Left hindlimb (tissue), 1 donor: ENCODE measurements at regions not wholly inside any gene's neighbourhood (a gene's known extent, or its start where the extent isn't known, plus 50 kb on each side); places are given as distances from the start of the nearest gene placed in this dataset.
"Not testable (repeated sequence)": the region's sequence is repeated elsewhere in the genome, so short reads cannot be mapped to it uniquely, and the experiment has no call there.

Experiments
- DNase-seq: peaks from one replicate; pipeline ENCODE4 v3.0.0-alpha.2; 2018

DNA sequence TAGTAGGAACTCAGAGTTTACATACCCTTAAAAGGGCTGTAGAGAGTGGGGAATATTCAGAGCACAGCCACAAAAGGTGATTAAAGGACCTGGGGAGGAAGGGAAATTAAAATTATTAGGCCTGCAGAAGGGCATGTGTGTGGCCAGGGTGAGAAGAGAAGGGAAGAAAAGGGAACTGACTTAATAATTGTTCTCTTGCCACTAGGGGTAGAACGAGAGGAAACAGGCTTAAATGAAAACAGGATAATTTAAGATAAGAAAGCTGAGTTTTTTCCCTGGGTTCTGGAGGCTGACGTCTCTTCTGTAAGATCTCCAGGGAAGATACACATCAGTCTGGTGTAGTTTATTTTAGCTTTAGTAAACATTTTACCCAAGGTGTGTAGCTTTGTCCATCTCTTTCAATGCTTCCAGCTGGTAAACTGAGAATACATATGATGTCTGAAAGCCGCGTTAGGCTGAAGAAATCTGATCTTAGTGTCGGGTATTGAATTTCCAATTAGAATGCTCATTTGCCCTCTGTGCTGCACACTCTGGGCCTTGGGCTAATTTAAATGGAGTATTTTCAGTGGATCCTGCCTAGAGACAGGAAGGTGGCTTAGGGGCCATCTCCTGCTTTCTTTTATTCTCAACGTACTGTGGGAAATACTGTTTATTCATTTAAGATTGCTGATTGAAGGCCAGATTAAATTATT is 416.8 kb downstream of the TMEM38B start:
- no peak for DNase-seq

DNA sequence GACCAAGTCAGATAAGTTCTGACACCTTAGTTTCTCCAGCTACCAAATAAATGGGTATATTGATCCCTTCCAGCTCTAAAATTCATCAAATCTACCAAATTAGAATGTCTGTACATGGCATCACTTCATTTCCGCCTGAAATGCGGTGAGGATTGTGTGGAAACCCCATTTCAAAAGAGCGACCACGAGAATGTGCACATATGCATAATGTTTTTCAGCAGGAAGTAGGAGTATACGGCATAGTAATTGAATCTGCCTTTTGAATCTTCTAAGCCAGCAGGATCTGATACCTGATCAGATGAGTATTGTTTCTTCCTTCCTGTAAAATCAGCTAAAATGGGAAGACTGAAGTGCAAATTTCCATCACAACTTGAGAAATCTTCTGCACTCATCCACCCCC is 418.6 kb downstream of the TMEM38B start:
- DNase-seq: no peak

DNA sequence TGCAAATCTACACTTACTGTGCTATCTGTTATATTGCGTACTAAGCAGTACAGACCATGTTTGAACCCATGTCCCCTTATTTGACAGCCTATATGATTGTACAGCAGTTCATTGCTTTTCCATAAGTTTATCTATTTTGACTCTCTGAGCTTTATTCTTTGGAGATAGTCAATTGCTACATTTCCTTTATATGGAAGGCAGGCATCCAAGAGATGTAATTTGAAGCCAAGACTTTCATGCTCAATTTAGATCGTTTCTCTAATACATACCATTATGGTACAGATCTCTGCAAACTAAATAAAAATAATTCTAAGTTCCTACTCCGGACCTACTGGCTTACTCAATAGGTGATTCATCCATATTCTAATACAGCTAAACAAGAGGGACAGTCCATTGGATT is 424.8 kb downstream of the TMEM38B start:
- no peak for DNase-seq

DNA sequence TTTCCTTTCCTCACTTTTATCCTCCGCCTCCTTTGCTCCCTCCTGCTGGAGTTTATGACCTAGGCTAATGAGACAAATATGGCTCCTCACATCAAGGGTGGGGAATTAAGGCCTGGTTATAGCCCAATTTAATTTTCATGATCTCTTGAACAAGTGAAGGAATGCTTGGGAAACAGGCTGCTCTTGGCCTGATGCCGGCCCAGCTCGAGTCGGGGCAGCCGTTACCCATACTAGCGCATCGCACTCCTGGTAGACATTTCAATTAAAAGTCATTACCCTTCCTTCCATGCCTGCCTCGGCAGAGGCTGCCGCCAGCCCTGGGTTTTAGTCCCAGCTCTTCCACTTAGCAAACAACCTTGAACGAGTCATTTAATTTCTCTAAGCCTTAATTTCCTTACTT is 425.7 kb downstream of the TMEM38B start:
- DNase-seq: no peak

DNA sequence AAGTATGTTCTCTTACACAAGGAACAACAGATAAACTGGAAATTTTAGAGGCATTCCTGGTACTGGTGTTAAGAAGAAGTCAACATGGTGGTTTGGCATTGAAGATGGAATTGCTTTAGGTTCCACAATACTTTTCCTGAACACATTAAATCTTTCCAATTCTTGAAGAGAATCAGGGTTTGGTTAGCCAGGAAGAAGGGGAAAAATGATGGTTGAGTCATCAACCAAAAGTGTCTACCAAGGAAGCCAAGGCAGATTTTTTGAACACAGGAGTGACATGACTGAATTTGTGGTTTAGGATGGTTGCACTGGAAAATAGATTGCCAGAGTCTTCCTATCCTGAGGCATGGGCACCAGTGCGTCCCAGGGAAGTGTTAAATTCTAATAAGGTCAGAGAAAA is 433.4 kb downstream of the TMEM38B start:
- DNase-seq: no peak

DNA sequence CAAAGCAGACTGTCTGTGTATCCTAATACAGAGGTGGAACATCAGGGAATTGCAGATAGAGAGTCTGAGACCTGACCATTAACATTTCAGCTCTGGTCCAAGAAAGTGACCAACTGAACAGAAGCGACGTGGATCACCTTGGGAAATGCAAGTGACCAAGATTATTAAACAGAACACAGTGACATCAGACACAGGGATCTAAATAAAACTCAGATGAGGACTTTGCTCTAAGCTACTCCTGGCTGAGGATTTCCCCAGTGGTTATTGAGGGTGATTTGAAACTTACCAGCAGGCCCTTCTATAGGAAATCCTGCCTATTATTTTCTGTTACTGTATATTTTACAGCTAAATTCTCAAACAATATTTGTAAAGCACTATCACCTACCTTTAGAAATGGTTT is 436.0 kb downstream of the TMEM38B start:
- DNase-seq: no peak

DNA sequence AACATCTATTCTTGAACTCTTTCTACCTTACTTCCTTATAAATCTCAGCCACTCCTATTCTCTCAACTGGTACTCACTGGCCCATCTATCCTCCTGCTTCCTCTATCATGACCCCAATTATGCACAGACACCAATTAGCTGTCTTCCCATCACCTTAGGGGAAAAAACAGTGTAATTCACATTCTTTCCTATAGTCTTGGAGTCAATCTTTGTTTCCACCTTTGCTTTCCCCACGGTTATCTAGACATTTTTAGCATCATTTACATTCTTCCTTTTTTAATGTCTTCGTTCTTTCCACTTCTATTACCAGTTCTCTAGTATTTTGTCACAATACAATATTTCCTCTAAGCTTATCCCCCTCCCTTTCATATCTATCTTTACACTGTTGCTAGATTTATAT is 449.4 kb downstream of the TMEM38B start:
- DNase-seq: no peak

DNA sequence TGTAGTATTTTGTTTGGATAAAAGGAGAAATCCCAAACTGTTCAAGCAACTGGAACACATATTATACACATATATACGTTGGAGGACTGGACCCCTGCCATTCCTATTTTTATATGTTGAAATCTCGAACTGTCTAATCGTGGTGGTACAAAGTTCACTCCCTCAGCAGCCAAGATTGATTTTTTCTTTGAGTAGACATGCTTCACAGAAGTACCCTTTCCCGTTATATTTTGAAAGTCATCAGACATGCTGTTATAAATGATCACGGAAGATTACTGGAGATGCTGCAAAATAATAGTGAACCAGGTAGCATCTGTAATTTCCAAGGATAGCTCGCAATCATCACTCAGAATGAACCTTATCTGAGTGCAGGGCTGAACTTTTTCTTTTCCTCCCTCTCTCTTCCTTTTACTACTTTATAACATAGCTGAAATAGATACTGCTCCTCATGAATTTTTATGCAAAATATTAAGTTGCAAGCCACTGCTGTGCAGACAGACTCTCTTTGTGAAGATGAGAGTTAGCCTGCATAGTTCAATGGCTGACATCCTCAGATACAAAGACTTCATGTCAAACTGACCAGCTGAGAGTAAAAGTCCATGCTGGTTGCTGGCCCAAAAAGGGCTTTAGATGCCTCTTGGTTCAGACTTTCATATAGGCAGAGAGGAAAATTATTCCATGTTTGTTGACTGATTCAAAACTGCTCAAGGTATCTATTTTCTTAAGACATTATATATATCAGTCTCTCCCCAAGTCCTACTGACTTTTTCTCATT is 451.9 kb downstream of the TMEM38B start:
- DNase-seq: no peak

DNA sequence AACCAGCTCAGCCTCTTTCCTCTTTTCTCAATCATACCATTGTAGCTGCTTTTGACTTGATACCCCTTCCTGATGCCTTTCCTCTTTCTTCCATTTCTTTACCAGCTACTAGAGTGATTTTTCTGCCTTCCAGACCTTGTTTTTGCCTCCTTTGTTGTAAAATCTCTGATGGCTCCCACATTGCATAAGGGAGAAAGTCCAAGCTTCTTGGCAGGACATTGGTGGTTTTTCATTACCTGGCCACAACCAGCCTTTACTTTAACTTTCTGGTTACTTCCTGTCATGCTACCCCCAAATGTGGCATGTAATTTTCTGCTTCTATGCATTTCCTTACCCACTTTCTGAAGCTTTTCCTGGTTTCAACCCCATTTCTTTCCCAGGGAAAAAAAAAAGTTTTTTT is 452.5 kb downstream of the TMEM38B start:
- DNase-seq: no peak

DNA sequence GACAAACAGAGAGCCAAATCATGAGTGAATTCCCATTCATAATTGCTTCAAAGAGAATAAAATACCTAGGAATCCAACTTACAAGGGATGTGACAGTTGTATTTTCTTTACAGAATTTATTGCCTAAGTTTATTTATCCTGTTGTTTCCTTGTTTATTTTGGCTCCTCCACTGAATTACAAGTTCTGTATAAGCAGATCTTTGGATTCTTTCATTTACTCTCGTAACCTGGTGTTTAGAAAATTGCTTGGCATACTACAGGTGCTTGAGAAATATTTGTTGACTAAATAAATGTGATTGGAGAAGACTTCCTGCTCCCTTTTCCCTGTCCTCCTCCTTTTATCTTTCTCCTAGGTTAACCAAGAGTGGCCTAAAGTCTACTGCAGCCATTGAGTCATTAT is 455.6 kb downstream of the TMEM38B start:
- no peak for DNase-seq

DNA sequence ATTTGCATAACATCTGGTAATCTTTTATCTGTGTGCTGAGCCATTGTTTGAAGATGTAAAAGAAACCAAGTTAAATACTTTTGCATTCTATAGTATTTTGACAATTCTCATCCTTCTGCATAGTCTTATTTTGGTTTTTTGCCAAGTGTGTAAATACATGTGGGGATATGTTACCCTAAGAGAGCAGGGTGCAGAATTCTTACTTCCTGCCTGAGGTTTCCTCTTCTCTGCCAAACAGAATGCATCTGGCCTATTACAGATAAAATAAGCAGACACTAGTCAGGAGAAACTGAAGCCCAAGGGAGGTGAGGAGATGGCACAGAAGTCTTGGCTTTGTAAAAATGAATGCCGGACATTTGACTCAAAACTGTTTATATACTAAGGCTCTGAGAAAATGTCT is 462.1 kb downstream of the TMEM38B start:
- DNase-seq: no peak

DNA sequence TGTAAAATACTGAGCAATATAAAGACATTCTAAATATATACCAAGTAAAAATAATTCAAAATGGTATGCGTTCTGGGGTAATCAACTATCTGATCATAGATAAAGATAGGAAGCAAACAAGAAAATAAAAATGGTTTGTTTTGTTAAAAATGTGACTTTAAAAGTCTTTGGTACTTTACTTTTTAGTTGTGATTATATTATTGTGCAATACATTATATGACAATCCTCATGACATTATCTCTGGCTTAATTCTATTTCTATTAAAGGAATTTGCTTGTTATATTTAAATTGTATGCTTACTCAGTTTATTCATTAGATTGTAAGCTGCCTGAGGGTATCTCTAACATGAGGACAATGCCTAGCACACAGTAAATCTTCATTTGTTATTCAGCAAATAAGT is 477.9 kb downstream of the TMEM38B start:
- DNase-seq: no peak

DNA sequence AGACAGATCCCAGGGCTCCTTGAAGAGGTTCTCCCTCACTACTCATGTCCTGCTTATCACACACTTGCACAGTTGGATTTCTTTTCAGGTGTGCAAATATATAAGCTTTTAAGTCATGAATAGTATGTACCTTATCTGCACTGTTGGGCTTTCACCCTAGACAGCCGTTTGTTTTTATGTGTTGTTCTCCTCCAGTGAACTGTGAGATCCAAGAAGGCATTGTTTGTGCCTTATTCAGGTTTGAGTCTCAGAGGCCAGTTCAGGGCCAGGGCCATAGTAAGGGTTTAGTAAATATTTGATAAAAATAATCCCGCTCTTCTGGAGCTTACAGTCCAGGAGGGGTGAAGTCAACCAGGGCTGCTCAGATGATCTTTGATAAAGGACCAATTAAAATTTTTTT is 480.0 kb downstream of the TMEM38B start:
- DNase-seq: no peak

DNA sequence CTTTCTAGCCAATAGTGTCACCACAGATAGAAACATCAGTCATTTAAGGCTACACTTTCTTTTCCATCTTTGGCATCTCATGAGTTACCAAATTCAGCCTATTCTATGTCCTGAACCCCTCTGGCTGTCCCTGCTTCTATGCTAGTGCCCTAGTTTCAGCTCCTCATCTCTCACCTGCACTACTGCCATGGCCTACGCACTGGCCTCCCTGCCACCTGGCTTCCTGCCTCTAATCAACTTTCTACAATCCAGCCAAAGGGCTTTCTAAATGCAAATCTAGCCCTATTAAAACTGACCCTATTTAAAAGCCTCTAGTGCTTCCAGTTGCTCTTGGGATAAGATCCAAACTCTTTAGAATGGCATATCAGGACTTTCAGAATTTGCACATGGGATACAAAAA is 482.9 kb downstream of the TMEM38B start:
- no peak for DNase-seq

DNA sequence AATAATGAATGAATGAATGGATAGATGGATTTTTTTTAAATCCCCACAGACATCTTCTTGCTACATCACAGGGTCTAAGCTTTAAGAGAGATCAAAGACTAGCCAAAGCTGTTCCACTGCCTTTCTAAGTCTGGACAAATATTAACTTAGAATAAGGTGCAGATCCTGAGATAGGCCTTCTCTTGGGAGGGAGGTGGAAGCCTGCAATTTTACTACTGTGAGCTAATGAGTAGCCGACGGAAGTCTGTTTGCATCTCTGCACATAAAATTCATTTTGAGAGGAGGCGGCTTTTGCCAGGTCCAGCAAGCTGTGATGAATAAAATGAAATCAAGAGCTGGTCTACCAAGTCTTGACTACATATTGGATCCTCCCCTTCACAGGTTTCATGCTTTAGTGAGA is 484.9 kb downstream of the TMEM38B start:
- DNase-seq: no peak

DNA sequence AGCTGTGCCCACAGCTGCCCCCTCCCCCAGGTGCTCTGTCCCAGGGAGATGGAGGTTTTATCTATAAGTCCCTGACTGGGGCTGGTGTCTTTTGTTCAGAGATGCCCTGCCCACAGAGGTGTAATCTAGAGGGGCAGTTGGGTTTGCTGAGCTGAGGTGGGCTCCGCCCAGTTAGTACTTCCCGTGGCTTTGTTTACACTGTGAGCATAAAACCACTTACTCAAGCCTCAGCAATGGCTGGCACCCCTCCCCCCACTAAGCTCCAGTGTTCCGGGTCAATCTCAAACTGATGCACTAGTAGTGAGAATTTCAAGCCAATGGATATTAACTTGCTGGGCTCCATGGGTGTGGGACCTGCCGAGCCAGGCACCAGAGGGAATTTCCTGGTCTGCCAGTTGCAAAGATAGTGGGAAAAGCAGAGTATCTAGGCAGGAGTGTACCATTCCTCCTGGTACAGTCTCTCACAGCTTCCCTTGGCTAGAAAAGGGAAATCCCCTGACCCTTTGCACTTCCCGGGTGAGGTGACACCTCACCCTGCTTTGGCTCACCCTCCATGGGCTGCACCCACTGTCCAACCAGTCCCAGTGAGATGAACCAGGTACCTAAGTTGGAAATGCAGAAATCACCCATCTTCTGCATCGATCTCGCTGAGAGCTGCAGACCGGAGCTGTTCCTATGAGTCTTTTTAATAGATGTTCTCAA is 509.6 kb downstream of the TMEM38B start:
- not testable (repeated sequence) for DNase-seq

DNA sequence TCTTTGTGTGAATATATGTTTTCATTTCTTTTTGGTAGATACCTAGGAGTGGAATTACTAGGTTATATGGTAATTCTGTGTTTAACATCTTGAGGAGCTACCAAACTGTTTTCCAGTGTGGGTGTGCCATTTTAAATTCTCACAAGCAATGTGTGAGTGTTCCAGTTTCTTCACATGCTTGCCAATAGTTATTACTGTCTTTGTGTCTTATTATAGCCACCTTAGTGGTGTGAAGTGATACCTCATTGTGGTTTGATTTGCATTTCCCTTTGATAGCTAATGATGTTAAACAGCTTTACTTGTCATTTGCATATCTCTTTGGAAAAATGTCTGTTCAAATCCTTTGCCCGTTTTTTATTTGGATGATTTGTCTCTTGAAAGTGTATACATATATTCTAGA is 513.0 kb downstream of the TMEM38B start:
- DNase-seq: no peak

DNA sequence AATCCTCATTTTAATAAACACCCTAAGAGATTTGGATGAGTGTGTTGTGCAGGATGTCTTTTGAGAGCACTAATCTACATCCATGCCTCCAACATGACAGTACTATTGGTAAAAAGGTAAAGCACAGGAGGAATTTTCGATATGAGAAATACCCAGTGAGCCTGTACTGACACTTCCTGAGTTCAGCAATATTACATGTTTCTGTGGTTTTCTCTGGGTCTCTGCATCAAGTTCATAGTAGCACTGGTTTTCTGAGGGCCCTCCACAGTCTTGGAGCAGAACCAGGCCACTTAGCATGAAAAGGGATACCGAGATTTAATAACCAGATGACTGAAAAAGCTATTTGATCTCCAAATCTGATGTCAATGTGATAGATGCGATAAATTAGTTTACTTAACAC is 524.1 kb downstream of the TMEM38B start:
- no peak for DNase-seq

DNA sequence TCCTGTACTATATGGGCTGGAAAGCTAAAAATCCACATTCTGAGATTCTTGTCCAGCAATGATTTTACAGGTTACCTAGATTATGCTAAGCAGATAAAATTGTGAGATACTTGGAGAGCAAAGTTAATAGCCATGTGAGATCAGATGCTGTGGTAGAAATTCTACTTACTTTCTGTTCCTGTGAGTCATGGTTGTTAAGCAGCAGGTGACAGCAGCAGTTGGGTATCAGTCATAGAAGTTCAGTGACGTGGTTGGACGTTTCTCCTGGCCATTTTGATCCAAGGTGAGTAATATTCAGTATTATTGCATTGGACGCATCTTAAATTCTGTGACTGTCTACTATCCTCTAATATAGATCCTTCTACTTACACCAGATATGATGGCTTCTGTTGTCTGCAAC is 524.5 kb downstream of the TMEM38B start:
- no peak for DNase-seq

DNA sequence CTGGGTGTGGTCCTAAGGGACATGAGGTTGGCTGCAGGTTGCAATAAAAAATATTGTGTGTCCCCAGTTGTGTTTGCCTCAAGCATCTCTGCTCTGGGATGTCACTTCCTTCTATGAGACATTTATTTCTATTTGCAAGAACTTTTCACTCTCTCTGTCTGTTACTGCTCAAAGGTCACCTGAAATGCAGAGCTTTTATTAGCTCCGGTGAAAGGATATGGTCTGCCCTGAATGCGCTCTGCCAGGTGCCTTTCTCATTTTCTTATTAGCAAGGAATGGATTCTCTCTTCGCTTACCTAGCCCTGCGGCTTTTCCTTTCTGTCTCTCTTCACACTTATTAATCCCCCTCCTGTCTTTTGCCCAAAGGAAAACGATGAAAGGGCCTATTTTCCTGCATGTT is 526.1 kb downstream of the TMEM38B start:
- no peak for DNase-seq

DNA sequence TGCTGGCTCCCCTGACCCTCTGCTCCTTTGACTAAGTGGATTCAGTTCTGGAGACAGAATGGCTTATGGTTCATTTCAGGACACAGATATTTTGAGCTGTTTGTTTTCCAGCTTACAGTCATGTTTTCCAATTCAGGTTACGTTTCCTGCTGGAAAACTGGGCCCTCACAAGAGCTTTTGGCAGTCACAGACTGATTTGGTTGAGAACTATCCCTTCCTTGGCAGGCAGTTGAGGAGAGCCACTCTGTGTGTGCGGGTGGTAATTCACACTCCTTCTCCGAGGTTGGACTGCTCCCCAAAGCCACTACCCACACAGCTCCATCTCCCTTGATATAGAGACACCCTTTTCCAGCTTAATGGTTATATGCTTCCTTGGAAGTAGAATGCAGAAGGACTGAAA is 534.5 kb downstream of the TMEM38B start:
- no peak for DNase-seq

DNA sequence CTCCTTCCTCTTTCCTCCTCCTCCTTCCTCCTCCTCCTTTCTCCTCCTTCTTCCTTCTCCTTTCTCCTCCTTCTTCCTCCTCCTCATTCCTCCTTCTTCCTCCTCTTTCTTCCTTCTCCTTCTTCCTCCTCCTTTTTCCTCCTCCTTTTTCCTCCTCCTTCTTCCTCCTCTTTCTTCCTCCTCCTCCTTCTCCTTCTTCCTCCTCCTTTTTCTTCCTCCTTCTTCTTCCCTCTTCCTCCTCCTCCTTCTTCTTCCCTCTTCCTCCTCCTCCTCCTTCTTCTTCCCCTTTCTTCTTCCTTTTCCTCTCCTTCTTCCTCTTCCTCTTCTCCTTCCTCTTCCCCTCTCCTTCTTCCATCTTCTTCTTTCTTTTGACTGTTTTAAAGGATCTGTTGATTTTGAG is 538.8 kb downstream of the TMEM38B start:
- DNase-seq: no peak

DNA sequence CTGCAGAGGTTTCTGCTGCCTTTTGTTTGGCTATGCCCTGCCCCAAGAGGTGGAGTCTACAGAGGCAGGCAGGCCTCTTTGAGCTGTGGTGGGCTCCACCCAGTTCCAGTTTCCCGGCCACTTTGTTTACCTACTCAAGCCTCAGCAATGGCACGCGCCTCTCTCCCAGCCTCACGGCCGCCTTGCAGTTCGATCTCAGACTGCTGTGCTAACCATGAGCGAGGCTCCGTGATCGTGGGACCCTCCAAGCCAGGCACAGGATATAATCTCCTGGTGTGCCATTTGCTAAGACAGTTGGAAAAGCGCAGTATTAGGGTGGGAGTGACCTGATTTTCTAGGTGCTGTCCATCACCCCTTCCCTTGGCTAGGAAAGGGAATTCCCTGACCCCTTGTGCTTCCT is 566.6 kb downstream of the TMEM38B start:
- not testable (repeated sequence) for DNase-seq

DNA sequence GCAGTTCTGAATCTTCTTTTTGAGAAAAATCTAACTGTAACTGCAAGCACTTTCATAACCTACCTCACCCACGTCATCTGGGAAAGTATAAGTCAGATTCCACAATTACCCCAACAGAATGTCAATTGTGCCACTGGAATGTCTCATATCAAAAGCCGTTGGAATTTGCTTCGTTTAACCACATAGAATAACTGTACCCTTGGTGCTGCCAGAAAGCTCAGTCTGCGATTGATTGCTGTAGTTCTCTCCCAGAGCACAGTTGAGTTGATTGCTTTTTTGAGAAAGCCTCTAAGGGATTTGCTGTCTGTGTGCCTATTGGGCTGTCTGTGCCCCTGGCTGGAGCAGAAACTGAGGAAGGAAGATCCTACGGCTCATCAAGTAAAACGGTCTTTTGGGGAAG is 583.6 kb downstream of the TMEM38B start:
- no peak for DNase-seq
